Activated CD8-positive, alpha-beta memory T cell treated with anti-CD3 and anti-CD28 coated beads for 4 hours (primary cell): ENCODE measurements at regions not wholly inside any gene's neighbourhood (a gene's known extent, or its start where the extent isn't known, plus 50 kb on each side); places are given as distances from the start of the nearest gene placed in this dataset.

Experiments used
- DNase-seq, 2 donors: peaks; one replicate each; pipeline ENCODE4 v3.0.0-alpha.2; 2020; ENCODE audit warnings: low read depth in 2 of 2

- no peak for DNase-seq
Measured at GRCh38 chr1:65681096-65681495, 111.6 kb upstream of the PDE4B start.

GRCh38 chr1:65687428-65688214 is 105.1 kb upstream of the PDE4B start:
- DNase-seq, result peak; percentile 38 to 54

GRCh38 chr1:65688215-65688566 is 104.5 kb upstream of the PDE4B start:
- no peak for DNase-seq

GRCh38 chr1:65688848-65689247 is 103.8 kb upstream of the PDE4B start:
- no peak for DNase-seq

GRCh38 chr1:65691152-65691900 is 101.4 kb upstream of the PDE4B start:
- DNase-seq, result no peak

GRCh38 chr1:65691972-65692371 is 100.7 kb upstream of the PDE4B start:
- no peak for DNase-seq

GRCh38 chr1:65694126-65694525 is 98.6 kb upstream of the PDE4B start:
- DNase-seq, result no peak

- DNase-seq, result no peak
Measured at GRCh38 chr1:65694933-65695332, 97.8 kb upstream of the PDE4B start.

- no peak for DNase-seq
Measured at GRCh38 chr1:65698590-65698989, 94.1 kb upstream of the PDE4B start.

- no peak for DNase-seq
Measured at GRCh38 chr1:65703853-65704252, 88.8 kb upstream of the PDE4B start.

GRCh38 chr1:65704318-65704717 is 88.4 kb upstream of the PDE4B start:
- no peak for DNase-seq

GRCh38 chr1:65717815-65718454 is 74.8 kb upstream of the PDE4B start:
- DNase-seq, result no peak

GRCh38 chr1:65719391-65719790 is 73.3 kb upstream of the PDE4B start:
- DNase-seq, result no peak

GRCh38 chr1:65722461-65722860 is 70.2 kb upstream of the PDE4B start:
- DNase-seq, result no peak

GRCh38 chr1:65724151-65724550 is 68.5 kb upstream of the PDE4B start:
- DNase-seq, result no peak

GRCh38 chr1:65725064-65725463 is 67.6 kb upstream of the PDE4B start:
- no peak for DNase-seq

- no peak for DNase-seq
Measured at GRCh38 chr1:65728504-65728903, 64.2 kb upstream of the PDE4B start.

- DNase-seq, result no peak
Measured at GRCh38 chr1:65729259-65729658, 63.4 kb upstream of the PDE4B start.

GRCh38 chr1:65734979-65735378 is 57.7 kb upstream of the PDE4B start:
- no peak for DNase-seq

- no peak for DNase-seq
Measured at GRCh38 chr1:65741993-65742392, 50.7 kb upstream of the PDE4B start.
